Upper lobe of left lung (tissue), 6 donors: ENCODE measurements at regions not wholly inside any gene's neighbourhood (a gene's known extent, or its start where the extent isn't known, plus 50 kb on each side); places are given as distances from the start of the nearest gene placed in this dataset.
A peak's percentile ranks its signal among the peaks of the same experiment; 100 is the strongest.

Source experiments
- ATAC-seq, 2 donors: fragments of 200-7000 bp; cut with Tn5 transposase; one replicate each; pipeline ENCODE4 v1.9.1; 2022; ENCODE audit warnings: mild to moderate bottlenecking in 2 of 2, moderate library complexity in 2 of 2; ENCODE audit not compliant: low FRiP score in 2 of 2
- DNase-seq, 2 donors: peaks; one replicate each; pipeline ENCODE4 v3.0.0-alpha.2; 2019 to 2020
- H3K27ac ChIP-seq, 4 donors: fragments of 200-600 bp; sonication (generic); one replicate each; pipeline ENCODE4 v1.5.1; 2016 to 2019
- H3K27me3 ChIP-seq, 4 donors: fragments of 200-600 bp; sonication (generic); one replicate each; pipeline ENCODE4 v1.5.1; 2017 to 2019
- H3K36me3 ChIP-seq, 4 donors: fragments of 200-600 bp; sonication (generic); one replicate each; pipeline ENCODE4 v1.5.1; 2016 to 2019
- H3K4me1 ChIP-seq, 4 donors: fragments of 200-600 bp; sonication (generic); one replicate each; pipeline ENCODE4 v1.5.1; 2018 to 2019
- H3K4me3 ChIP-seq, 4 donors: fragments of 200-600 bp; sonication (generic); one replicate each; pipeline ENCODE4 v1.5.1; 2017 to 2019; ENCODE audit warnings: mild to moderate bottlenecking in 2 of 4, moderate library complexity in 1 of 4
- H3K9me3 ChIP-seq, 4 donors: fragments of 200-600 bp; sonication (generic); one replicate each; pipeline ENCODE4 v1.5.1; 2018 to 2019
- CTCF ChIP-seq, 6 experiments: fragments of 450-650 bp in 4 of 6; fragments of 200-600 bp in 2 of 6; sonication (generic) in 2 of 6; IDR thresholded peaks; one replicate each; pipeline ENCODE4 v1.5.1; 2016 to 2019; ENCODE audit warnings: antibody characterized with exemption in 6 of 6
- EP300 ChIP-seq, 4 donors: sonication (generic); formaldehyde crosslinking; IDR thresholded peaks; one replicate each; pipeline ENCODE4 v1.5.1; 2017; ENCODE audit warnings: antibody characterized with exemption in 4 of 4, control low read depth in 2 of 4
- POLR2A ChIP-seq, 4 donors: fragments of 450-650 bp; IDR thresholded peaks; one replicate each; pipeline ENCODE4 v1.5.1; 2016 to 2017; ENCODE audit warnings: antibody characterized with exemption in 4 of 4, mild to moderate bottlenecking in 2 of 4
- POLR2AphosphoS5 ChIP-seq, 2 donors: sonication (generic); formaldehyde crosslinking; IDR thresholded peaks; one replicate each; pipeline ENCODE4 v1.5.1; 2017; ENCODE audit warnings: antibody characterized with exemption in 2 of 2
- WGBS, 2 donors: methylation state at CpG; one replicate each; pipeline ENCODE4 v1.1.5; 2017 to 2018; 5-methylcytosine and 5-hydroxymethylcytosine counted together
- donor health status: DM: no; HTN: no; CAD: no; lungs with moderate emphysema.
- donor health status: DM: no; HTN: yes; CAD: no; lungs with severe emphysema.

DNA sequence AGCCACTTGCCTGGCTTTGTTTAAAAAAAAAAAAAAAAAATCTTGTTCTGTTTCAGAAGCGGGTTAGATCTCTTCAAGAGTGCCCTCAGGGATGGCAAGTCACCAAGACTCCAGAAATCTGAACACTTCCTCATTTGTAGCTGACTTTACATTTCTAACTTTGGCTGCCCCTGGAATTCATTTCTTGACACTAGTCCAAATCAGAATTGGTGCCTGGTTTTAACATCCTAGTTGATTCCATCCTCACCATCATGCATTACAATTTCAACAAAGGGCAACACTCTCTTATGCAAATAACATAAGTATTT, 295.5 kb downstream of the RMST start:
- TF ChIP-seq EP300 (IDR thresholded peaks at IDR 0.05): no peak
- TF ChIP-seq POLR2A (IDR thresholded peaks at IDR 0.05): no peak
- TF ChIP-seq CTCF (IDR thresholded peaks at IDR 0.05): no peak
- no peak for TF ChIP-seq POLR2AphosphoS5 (IDR thresholded peaks at IDR 0.05)
- H3K4me3 ChIP-seq: no peak overlapping the region
- no peaks in the 10 kb centered on the region for H3K36me3 ChIP-seq
- peaks cover 0 to 5% (median 1%) of the 10 kb centered on the region in 4 donors for H3K4me1 ChIP-seq
- WGBS, 2 donors: 33 to 37% methylated on average over 1 of the region's 1 CpG
- H3K27ac ChIP-seq: peak overlapping the region; percentile 28 to 44 (median 37)
- H3K27me3 ChIP-seq: no peaks in the 10 kb centered on the region
- DNase-seq (peak in 1 of 2 donors; percentile 21), ATAC-seq (no peak)
- H3K9me3 ChIP-seq: no peaks in the 10 kb centered on the region

GRCh38 chr12:97758586-97758985, 296.0 kb downstream of the RMST start:
- H3K9me3 ChIP-seq: no peaks in the 10 kb centered on the region
- H3K27ac ChIP-seq: peak overlapping the region in 1 of 4 donors; percentile 37
- no peak for DNase-seq
- ATAC-seq: no peak
- no peak overlapping the region for H3K4me3 ChIP-seq
- no peak for TF ChIP-seq POLR2AphosphoS5 (IDR thresholded peaks at IDR 0.05)
- TF ChIP-seq EP300 (IDR thresholded peaks at IDR 0.05): no peak
- TF ChIP-seq CTCF (IDR thresholded peaks at IDR 0.05): no peak
- no peak for TF ChIP-seq POLR2A (IDR thresholded peaks at IDR 0.05)
- no peaks in the 10 kb centered on the region for H3K27me3 ChIP-seq
- H3K36me3 ChIP-seq: no peaks in the 10 kb centered on the region
- WGBS, 2 donors: 74 to 75% methylated on average over 1 of the region's 1 CpG
- peaks cover 0 to 5% (median 1%) of the 10 kb centered on the region in 4 donors for H3K4me1 ChIP-seq

DNA sequence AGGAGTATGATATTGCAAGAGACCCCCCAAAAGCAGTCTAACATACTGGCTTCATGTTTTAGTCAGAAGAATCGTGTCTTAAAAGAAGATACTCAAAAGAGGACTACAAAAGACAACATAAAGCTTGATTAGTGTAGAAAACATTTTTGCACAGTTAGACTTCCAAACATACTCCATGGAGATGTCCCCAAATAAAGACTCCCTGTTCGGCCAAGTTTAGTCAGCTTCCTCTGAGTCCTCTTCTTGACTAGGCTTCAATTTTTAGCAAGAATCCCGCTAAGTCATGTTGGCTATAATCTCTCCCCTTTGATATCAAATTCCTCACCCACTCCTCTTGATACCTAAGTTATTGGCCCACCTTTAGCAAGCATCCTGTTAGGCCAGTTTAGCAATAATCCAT, 298.0 kb downstream of the RMST start:
- DNase-seq (no peak), ATAC-seq (peak in 1 of 2 donors; percentile 76)
- Histone ChIP-seq H3K4me1 (peaks cover 0 to 5% (median 1%) of the 10 kb centered on the region in 4 donors), H3K9me3 (no peaks in the 10 kb centered on the region), H3K36me3 (no peaks in the 10 kb centered on the region), H3K4me3 (no peak overlapping the region), H3K27me3 (no peaks in the 10 kb centered on the region), H3K27ac (peak overlapping the region in 1 of 4 donors; percentile 30)
- no peak for TF ChIP-seq POLR2AphosphoS5 (IDR thresholded peaks at IDR 0.05)
- no peak for TF ChIP-seq POLR2A (IDR thresholded peaks at IDR 0.05)
- no peak for TF ChIP-seq CTCF (IDR thresholded peaks at IDR 0.05)
- no peak for TF ChIP-seq EP300 (IDR thresholded peaks at IDR 0.05)
- WGBS, 2 donors: 84 to 86% methylated on average over 3 of the region's 3 CpGs

- Histone ChIP-seq H3K27me3 (no peaks in the 10 kb centered on the region), H3K36me3 (no peaks in the 10 kb centered on the region), H3K27ac (no peak overlapping the region), H3K4me3 (no peak overlapping the region), H3K4me1 (peaks cover 0 to 3% (median 0%) of the 10 kb centered on the region in 4 donors), H3K9me3 (no peaks in the 10 kb centered on the region)
- WGBS, 2 donors: 92% methylated on average over 6 of the region's 6 CpGs
- DNase-seq (no peak), ATAC-seq (no peak)
- TF ChIP-seq CTCF (IDR thresholded peaks at IDR 0.05) (no peak), POLR2A (IDR thresholded peaks at IDR 0.05) (no peak), POLR2AphosphoS5 (IDR thresholded peaks at IDR 0.05) (no peak), EP300 (IDR thresholded peaks at IDR 0.05) (no peak)
Observed at GRCh38 chr12:97763113-97763512, 300.5 kb downstream of the RMST start.

DNA sequence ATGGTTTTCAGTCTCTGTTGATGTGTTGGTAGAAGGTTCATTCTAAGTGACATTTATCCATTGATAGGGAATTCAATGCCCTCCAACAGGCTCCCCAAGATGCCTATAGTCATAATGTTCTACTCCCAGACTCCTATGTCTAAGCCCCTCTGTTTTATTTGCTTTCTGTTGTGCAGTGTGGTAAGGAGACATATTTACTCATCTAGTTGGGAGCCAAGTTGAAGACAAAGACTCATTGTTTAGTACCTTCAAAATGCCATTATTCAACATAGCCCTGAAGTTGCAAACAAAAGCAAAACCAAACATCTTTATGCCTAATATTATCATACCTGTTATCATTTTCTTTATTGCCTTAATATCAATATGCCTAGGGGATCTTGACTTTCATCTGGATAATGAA, 302.1 kb downstream of the RMST start:
- no peaks in the 10 kb centered on the region for H3K36me3 ChIP-seq
- H3K27ac ChIP-seq: no peak overlapping the region
- TF ChIP-seq POLR2AphosphoS5 (IDR thresholded peaks at IDR 0.05) (no peak), CTCF (IDR thresholded peaks at IDR 0.05) (no peak), POLR2A (IDR thresholded peaks at IDR 0.05) (no peak), EP300 (IDR thresholded peaks at IDR 0.05) (no peak)
- H3K27me3 ChIP-seq: no peaks in the 10 kb centered on the region
- H3K4me1 ChIP-seq: no peaks in the 10 kb centered on the region
- no peak overlapping the region for H3K4me3 ChIP-seq
- no peaks in the 10 kb centered on the region for H3K9me3 ChIP-seq
- ATAC-seq (no peak), DNase-seq (no peak)
